ENCODE measurements at regions not wholly inside any gene's neighbourhood (a gene's known extent, or its start where the extent isn't known, plus 50 kb on each side); places are given as distances from the start of the nearest gene placed in this dataset.
"Not testable (repeated sequence)": the region's sequence is repeated elsewhere in the genome, so short reads cannot be mapped to it uniquely, and the experiment has no call there.

DNA sequence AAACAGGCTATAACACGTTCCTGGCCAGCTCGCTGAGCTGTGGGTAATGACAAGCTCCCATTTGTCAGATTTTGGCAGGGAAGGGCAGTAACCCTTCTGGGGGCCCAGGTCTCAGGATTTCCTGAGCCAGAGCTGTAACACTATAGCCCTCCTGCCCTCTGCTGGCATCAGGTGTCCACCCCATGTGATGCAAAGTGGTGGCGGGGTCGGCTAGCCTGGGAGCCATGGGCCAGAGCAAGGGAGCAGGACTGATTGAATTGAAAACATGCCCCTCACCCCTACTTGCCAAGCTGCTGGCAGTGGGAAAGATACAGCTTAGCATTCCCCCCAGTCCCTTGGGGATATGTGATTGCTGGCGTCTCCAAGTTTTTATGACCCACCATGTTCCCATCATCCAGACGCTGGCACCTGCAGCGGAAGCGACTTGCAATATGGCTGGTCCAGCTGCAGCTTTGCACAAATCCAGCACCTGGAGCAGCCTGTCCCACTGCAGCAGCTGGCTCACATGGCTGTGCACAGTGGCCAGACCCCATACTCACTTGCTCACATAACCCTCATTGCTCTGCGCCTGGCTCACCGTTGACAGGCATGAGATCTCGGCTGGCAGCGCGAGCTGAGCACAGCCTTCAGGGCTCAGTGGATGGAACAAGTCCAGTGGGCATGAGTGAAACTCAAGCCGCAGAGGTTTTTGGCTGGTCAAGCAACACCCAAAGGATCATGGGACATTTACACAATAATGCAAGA lies 1147.8 kb downstream of the JRKL start:
- ChIA-PET CTCF (no interaction called here), POLR2A (no interaction called here)
- TF ChIP-seq L3MBTL2 (conservative IDR thresholded peaks at IDR 0.05), result no peak
- no peak for TF ChIP-seq BHLHE40 (IDR thresholded peaks at IDR 0.05; ENCODE audit: borderline replicate concordance)
- TF ChIP-seq SUZ12 (IDR thresholded peaks at IDR 0.05), result no peak
- no peak for TF ChIP-seq SP1 (IDR thresholded peaks at IDR 0.05)
- TF ChIP-seq FOXA1 (IDR thresholded peaks at IDR 0.05), result no peak
- no peak for TF ChIP-seq TARDBP (IDR thresholded peaks at IDR 0.05)
- TF ChIP-seq ELF4 (IDR thresholded peaks at IDR 0.05), result no peak
- TF ChIP-seq FOXM1 (IDR thresholded peaks at IDR 0.05; ENCODE audit: borderline replicate concordance), result no peak
- no peak for TF ChIP-seq PKNOX1 (IDR thresholded peaks at IDR 0.05)
- TF ChIP-seq HDGF (IDR thresholded peaks at IDR 0.05; ENCODE audit: borderline replicate concordance), result no peak
- TF ChIP-seq ZNF384 (IDR thresholded peaks at IDR 0.05), result no peak
- no peak for TF ChIP-seq ARNT (IDR thresholded peaks at IDR 0.05)
- TF ChIP-seq CTBP1 (IDR thresholded peaks at IDR 0.05; ENCODE audit: borderline replicate concordance), result no peak
- TF ChIP-seq FOXK2 (IDR thresholded peaks at IDR 0.05), result no peak
- no peak for TF ChIP-seq LEF1 (IDR thresholded peaks at IDR 0.05; ENCODE audit: borderline replicate concordance)
- TF ChIP-seq NFRKB (IDR thresholded peaks at IDR 0.05), result no peak
- no peak for DNase-seq (ENCODE audit: extremely low spot score)

DNA sequence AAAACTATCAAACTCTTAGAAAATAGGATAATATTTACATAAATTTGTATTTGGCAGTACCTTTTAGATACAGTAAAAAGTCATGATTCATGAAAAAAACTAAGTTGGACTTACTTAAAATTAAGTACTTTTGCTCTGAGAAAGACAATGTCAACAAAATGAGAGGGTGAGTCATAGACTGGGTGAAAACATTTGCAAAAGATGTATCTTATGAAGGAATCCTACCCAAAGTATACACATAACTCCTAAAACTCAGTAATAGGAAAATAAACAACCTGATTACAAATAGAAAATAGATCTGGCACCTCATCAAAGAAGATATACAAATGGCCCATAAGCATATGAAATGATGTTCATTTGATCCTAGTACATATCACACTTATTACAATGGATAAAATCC lies 1154.6 kb downstream of the JRKL start:
- ChIA-PET POLR2A (no interaction called here), CTCF (no interaction called here)
- no peak for TF ChIP-seq ELF4 (IDR thresholded peaks at IDR 0.05)
- TF ChIP-seq LEF1 (IDR thresholded peaks at IDR 0.05; ENCODE audit: borderline replicate concordance), result no peak
- no peak for TF ChIP-seq HDGF (IDR thresholded peaks at IDR 0.05; ENCODE audit: borderline replicate concordance)
- TF ChIP-seq SUZ12 (IDR thresholded peaks at IDR 0.05), result no peak
- TF ChIP-seq ZNF384 (IDR thresholded peaks at IDR 0.05), result no peak
- no peak for TF ChIP-seq ARNT (IDR thresholded peaks at IDR 0.05)
- TF ChIP-seq TARDBP (IDR thresholded peaks at IDR 0.05), result no peak
- no peak for TF ChIP-seq NFRKB (IDR thresholded peaks at IDR 0.05)
- TF ChIP-seq FOXA1 (IDR thresholded peaks at IDR 0.05), result no peak
- no peak for TF ChIP-seq L3MBTL2 (conservative IDR thresholded peaks at IDR 0.05)
- no peak for TF ChIP-seq FOXK2 (IDR thresholded peaks at IDR 0.05)
- no peak for TF ChIP-seq FOXM1 (IDR thresholded peaks at IDR 0.05; ENCODE audit: borderline replicate concordance)
- no peak for TF ChIP-seq CTBP1 (IDR thresholded peaks at IDR 0.05; ENCODE audit: borderline replicate concordance)
- no peak for TF ChIP-seq PKNOX1 (IDR thresholded peaks at IDR 0.05)
- TF ChIP-seq SP1 (IDR thresholded peaks at IDR 0.05), result no peak
- no peak for TF ChIP-seq BHLHE40 (IDR thresholded peaks at IDR 0.05; ENCODE audit: borderline replicate concordance)
- DNase-seq (ENCODE audit: extremely low spot score), result no peak

DNA sequence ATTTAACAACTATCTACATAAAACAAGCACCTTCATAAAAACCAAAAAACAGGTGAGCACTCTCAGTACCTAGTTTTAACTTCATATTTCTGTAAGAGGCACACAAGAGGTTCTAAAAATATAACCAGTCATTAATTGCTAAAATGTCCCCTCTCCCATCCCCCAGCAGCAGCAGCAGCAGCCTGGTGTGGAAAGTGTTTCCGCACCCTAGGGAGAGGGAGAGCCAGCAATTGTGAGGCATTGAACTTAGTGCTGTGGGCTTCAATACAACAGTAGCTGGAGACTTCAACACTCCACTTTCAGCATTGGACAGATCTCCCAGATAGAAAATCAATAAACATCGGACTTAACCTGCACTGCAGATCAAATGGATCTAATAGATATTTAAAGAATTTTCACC lies 1158.5 kb downstream of the JRKL start:
- CTCF ChIA-PET, result no interaction called here
- POLR2A ChIA-PET, result no interaction called here
- DNase-seq (ENCODE audit: extremely low spot score), result no peak
- no peak for TF ChIP-seq TARDBP (IDR thresholded peaks at IDR 0.05)
- TF ChIP-seq NFRKB (IDR thresholded peaks at IDR 0.05), result no peak

DNA sequence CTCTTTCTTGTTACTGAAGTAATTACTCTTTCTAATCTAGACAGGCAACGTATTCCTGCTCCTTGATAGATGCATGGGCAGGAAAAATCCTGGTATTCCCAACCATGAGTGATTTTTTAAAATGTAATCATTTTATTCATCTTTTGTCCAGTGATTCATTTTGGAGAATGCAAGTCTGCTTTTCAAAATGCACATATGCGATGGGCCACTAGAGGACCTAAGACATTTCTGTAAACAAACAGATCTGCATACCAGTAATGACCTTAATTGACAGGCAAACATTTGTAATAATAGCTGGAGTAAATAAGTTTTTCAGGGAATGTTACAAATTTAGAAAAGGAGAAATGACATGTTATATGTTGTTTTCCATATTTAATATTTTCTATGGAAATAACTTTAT lies 1167.6 kb downstream of the JRKL start:
- POLR2A ChIA-PET, result no interaction called here
- no peak for DNase-seq (ENCODE audit: extremely low spot score)
- no peak for TF ChIP-seq SP1 (IDR thresholded peaks at IDR 0.05)
- no peak for TF ChIP-seq ARNT (IDR thresholded peaks at IDR 0.05)
- no peak for TF ChIP-seq LEF1 (IDR thresholded peaks at IDR 0.05; ENCODE audit: borderline replicate concordance)
- CTCF ChIA-PET, result no interaction called here

- ChIA-PET CTCF (no interaction called here), POLR2A (no interaction called here)
- no peak for DNase-seq (ENCODE audit: extremely low spot score)
- TF ChIP-seq TARDBP (IDR thresholded peaks at IDR 0.05) (no peak), BHLHE40 (IDR thresholded peaks at IDR 0.05; ENCODE audit: borderline replicate concordance) (no peak), ELF4 (IDR thresholded peaks at IDR 0.05) (no peak), SP1 (IDR thresholded peaks at IDR 0.05) (no peak), FOXK2 (IDR thresholded peaks at IDR 0.05) (no peak), CTBP1 (IDR thresholded peaks at IDR 0.05; ENCODE audit: borderline replicate concordance) (no peak), HDGF (IDR thresholded peaks at IDR 0.05; ENCODE audit: borderline replicate concordance) (no peak), PKNOX1 (IDR thresholded peaks at IDR 0.05) (no peak), FOXM1 (IDR thresholded peaks at IDR 0.05; ENCODE audit: borderline replicate concordance) (no peak), L3MBTL2 (conservative IDR thresholded peaks at IDR 0.05) (no peak), NFRKB (IDR thresholded peaks at IDR 0.05) (no peak), ZNF384 (IDR thresholded peaks at IDR 0.05) (no peak), LEF1 (IDR thresholded peaks at IDR 0.05; ENCODE audit: borderline replicate concordance) (no peak), ARNT (IDR thresholded peaks at IDR 0.05) (no peak)
Measured at GRCh38 chr11:97567801-97568200, 1178.0 kb downstream of the JRKL start.

- DNase-seq (ENCODE audit: extremely low spot score), result no peak
- POLR2A ChIA-PET, result no interaction called here
- CTCF ChIA-PET, result no interaction called here
- no peak for TF ChIP-seq ARNT (IDR thresholded peaks at IDR 0.05)
- TF ChIP-seq ZNF384 (IDR thresholded peaks at IDR 0.05), result no peak
- TF ChIP-seq LEF1 (IDR thresholded peaks at IDR 0.05; ENCODE audit: borderline replicate concordance), result no peak
- no peak for TF ChIP-seq TARDBP (IDR thresholded peaks at IDR 0.05)
- TF ChIP-seq BHLHE40 (IDR thresholded peaks at IDR 0.05; ENCODE audit: borderline replicate concordance), result no peak
Measured at GRCh38 chr11:97570636-97571035, 1180.8 kb downstream of the JRKL start.

- POLR2A ChIA-PET; CTCF ChIA-PET; DNase-seq (ENCODE audit: extremely low spot score): not testable (repeated sequence)
Measured at GRCh38 chr11:97573771-97574170, 1184.0 kb downstream of the JRKL start.
